ENCODE measurements at regions not wholly inside any gene's neighbourhood (a gene's known extent, or its start where the extent isn't known, plus 50 kb on each side); places are given as distances from the start of the nearest gene placed in this dataset.

DNA sequence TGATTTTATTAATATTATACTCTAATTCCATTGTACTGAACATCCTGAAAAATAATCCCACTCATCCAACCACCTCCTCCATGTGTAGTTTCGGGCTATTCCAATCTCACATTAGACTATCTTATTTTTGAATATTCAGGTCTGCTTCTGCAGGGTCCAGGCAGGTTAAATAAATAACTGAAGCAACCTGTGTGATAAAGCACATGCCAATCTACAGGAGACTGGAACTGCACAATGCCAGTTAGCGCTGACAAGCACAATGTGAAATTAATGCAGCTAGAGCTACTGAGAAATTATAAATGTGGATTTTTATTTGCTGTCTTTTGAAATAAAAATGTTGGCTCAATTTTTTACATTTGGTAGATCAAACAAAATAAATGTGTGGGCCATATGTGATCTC is 540.1 kb upstream of the ATXN8OS start:
- DNase-seq: no peak

DNA sequence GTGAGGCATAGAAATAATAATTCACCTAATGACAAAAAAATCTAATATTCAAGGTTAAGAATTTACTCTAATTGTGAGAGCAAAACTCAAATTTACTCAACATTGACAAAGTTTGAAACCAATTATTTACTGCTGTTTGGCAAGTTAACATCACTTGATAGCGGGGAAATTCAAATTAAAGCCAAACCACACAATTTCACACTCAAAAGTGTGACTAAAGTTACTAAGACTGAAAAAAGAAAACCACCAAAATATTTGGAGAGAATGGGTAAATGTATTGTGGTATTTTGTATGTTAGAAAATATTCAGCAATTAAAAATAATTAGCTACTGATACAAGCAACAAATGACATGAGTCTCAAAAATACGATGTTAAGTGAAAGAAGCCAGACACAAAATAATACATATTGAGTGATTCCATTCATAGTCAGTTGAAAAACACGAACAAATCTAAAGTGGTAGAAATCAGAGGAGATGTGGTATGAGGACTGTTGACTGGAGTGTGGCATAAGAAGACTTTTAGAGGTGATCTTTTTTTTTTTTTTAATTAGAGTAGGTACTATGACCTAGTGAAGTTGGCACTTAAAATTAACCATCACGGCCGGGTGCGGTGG is 541.4 kb upstream of the ATXN8OS start:
- DNase-seq: no peak

DNA sequence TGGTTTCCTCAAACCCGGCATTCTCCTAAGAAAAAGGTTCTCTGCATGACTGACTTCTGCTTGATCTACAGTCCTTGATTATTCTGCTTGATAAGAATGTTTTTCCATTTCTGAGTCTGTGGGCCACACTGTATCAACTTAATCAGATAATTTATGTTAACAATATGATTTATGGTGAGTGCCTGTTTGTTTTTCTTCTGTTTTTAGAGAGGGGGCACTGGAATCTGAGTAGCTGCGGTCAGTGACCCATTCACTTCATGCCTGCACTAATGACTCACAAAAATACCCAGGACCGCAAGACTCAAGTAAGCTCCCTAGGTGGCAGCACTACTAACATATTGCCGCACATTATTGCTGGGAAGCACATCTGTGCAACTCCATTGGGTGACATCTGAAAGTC is 542.3 kb upstream of the ATXN8OS start:
- DNase-seq: no peak

DNA sequence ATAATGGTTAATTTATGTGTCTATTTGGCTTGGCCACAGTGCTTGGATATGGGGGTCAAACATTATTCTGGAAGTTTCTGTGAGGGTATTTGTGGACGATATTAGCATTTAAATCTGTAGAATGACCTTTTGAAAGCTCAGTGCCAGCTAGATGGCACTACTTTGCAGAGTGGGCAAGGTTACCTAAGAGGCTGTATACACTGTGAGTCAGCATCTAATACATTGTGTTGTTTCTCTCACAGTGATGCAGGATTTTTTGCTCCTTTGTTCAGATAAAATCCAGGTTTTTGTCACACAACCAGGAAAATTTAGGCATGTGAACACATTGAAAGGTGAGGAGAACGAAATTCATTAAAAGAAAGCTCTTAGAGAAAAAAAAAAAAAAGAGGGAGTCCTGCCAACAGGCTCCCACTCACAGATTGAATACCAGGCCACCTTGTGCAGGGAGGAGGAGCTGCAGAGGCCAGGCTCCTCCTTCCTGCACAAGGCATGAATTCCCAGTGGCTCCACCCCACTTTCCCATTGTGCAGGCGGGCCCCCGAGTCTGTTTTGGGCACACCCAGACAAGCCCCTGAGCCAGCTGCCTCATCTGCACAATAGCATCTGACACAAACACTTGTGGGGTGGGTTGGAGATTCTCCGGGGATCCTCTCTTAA is 551.0 kb upstream of the ATXN8OS start:
- no peak for DNase-seq

DNA sequence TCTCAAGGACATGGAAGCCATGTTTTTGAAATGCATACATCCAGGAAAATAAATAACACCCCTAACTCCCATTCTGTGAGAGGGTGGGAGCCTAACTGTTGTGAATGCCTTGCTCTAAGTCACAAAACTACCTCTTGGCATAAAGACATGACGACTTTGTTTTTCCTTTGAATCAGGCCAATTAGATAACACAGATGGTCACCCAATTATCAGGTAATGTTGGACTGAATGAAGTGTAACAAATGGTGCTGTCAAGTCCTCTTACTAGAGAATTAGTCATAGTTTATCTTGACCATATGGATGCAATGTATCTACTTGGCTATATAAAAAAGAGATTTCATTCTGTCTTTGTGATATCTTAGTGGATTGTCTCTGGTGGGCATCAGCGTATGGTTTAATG is 553.6 kb upstream of the ATXN8OS start:
- no peak for DNase-seq

DNA sequence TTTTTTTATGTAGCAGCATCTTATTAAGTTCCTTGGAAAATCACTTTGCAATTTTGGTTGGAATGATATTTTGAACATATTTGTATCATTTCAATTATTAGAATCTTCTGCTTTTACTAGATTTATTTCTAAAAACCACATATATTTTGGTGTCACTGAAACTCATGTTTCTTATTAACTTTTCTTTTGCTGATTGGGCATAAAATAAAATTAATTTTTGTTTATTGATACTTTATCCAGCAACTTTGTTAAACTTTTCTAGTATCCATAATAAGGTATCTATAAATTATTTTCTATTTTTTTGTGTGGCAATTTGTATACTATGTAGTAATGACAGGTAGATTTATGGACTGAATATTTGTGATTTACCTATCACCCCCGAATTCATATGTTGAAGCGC is 556.4 kb upstream of the ATXN8OS start:
- DNase-seq: no peak

DNA sequence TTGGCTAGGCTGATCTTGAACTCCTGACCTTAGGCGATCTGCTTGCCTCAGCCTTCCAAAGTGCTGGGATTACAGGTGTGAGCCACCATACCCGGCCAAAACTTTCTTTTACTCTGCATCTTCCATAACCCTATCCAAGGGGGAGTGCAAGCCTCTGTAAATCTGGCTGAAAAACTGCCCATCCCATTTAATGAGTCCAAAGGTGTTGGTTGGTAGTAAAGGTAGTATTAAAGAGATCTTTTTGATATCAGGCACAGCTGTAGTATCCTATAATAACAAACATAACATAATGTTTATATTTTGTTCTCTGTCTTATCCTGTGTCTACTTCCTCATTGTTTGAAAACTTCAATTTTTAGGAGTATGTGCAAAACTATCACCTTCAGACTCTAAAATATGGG is 559.8 kb upstream of the ATXN8OS start:
- no peak for DNase-seq

DNA sequence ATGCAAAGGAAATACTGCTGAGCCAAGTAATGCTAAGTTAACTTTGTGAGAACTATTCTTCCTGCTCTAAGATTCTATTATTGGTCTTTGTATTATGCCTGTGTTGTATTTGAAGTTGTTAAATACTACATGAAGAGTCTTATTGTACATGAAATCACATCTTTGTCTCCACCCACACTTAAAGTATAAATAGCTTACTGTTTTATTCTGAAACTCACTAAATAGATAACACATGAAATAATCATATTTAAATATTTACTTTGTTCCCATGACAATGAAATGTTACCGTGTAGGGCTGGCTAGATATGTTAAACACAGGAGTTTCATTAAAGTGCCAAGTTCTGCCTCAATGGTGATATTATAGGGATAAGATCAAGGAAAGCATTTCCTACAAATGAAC is 562.1 kb upstream of the ATXN8OS start:
- no peak for DNase-seq

DNA sequence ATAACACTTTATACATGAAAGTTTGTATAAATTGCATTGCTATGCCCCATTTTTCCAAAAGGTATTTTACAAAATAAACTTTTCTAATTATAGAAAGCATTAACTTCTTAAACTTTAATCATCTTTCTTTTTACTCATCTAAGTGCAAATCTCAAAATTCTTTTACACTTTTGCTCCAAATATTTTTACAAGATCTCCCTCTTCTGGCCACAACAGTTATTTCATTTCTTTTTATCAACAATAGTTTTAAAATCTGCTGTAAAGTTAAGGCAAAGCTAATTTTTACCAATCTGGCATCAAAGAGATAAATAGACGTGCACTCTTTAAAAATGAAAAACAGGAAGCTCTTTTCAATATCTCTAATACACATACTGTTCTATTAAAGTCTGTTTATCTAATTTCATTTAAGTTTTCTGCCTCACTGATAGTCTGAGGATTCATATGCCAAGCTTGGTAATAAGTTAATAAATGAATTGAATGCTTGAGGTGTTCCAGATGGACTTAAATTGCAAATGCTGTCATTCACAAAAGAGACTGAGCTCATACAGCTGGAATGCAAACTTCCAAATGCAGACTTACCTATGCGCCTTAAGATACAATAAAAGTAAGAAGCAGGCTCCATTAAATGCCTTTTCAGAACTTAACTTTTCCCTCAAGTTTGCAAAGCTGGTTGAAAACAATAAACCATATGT is 583.0 kb upstream of the ATXN8OS start:
- DNase-seq: no peak

DNA sequence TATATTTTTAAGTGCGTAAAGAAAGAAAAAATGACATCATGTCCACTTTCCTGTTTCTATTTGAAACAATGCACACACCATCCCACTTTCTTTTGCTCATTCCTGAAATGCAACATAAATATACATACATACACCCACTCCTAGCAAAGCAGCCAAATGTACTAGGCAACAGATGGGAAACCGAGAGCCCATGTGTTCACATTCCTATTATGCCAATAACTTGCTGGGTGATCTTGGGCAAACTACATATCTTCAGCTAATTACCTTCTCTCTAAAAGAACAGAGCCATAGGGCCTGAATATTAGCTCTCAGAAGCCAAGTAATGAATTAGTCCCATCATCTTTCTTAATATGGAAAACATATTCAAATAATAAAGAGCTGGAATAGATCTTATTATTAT is 610.6 kb upstream of the ATXN8OS start:
- DNase-seq: no peak

DNA sequence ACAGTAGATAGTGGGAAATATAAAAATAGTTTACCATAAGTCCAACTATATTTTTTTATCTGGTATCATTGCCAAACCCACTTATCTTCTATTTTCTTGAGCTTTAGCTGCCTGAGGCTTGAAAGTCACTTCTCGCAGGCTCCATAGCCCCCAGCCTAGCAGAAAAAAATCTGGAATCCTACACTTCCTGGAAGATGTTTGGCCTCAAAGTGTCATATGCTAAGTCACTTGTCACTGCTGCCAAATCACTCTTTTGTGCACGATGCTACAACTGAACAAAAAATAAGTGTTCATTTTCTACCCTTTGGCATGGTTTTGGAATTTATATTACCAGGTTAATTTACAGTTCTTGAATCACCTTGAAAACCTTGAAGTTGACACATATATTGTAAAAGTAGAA is 612.5 kb upstream of the ATXN8OS start:
- DNase-seq: no peak

DNA sequence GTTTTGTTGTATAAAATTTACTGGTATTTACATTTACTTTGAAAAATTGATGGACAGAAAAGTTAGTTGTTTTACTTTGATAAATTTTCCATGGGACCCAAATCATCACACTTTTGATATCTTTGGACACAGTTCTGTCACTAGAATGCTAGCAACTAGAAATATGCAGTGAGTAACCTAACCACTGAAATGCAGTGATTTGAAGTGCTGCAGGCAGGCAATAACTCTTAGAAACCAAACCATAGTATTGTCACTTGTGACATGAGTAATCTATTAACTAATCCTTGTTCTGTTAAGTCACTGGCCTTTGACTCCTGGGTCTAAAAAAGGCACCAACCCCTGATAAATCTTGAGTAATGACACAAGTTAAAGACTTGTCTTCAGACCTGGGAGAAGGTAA is 620.0 kb upstream of the ATXN8OS start:
- no peak for DNase-seq

DNA sequence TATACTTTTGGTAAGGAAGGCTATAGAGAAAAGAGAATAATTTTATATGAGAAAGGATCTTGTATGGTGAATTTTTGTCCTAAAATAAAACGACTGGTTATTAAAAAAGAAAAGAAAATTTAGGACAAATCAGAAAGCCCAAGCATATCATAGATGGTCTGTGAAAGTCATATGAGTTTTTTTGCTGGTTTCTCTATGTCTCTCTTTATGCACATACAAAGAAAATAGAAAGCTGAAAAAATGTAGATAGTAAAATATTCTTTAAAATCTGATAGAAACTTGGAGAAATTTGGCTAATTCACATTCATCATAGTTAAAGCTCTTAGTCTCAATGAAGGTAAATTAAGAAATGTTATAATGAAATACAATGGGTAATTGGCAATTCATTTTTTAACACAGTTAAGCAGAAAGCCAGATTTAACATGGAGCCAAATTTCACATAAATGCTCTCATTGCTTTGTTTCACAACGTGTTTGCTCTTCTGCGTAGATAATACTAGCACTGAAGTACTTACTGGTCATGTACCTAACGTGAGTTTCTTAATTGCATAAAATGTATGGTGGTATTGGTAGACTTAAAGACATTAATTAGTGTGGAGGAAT is 621.5 kb upstream of the ATXN8OS start:
- DNase-seq: no peak

DNA sequence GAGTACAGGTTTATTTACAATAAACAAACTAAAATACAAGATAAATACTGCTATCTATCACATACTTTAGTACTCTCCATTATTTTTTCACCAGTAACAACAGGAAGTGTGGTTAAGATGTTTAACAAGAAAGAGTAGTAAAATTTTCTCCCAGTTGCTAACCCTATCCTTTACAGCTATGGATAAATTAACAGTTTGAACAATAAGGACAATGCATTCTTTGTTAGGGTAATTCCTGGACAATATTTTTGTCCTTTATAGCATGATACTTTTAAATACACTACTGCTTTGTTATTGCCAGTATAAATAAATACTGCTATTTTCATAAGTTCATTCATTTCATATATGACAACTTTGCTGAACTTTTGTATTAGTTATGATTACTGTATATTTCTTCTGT is 630.2 kb upstream of the ATXN8OS start:
- DNase-seq: no peak

DNA sequence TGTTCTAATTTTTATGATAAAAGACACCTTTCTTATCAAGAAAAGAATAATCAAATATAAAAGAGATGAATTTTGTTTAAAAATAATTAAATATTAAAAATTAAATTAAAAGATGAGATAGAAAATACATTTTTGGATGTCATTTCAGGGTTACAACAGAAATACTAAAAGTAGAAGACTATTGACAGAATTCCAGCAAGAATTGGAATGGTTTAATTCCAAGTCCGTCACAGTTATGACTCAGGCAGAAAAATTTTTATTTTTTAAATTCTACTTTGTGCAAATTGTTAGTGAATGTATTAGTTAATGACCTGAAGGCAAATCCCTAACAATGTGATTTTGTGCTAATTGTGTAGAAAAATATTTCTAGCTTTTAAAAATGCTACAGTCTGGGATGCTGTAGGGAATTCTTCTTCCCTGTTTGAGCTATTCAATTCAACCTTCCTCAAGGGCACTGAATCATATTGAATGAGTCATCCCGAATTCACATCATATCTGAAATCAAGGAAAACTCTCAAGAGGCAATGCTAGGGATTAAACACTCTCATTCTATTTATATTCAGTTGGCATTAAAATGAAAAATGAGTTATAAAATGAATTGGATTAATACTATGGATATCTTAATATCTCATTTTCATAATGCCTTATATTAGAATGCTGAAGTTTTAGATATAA is 633.5 kb upstream of the ATXN8OS start:
- no peak for DNase-seq

DNA sequence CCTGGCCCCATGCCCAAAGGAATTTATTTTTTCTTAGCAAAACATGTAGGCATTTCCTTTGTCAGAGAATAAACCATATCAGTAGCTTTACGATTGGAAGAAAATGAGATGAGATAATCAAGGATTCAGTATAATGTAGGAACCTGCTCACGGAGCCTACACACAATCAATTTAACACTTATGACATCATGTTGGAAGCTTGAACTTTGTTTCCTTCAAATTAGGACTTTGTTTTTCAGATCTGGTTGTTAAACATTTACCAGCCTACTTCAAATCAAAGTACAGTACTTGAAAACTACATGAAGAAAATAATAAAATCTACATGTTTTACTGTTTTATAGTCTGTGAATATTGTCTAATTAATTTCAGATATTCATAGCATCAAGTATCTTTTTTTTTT is 639.0 kb upstream of the ATXN8OS start:
- no peak for DNase-seq

DNA sequence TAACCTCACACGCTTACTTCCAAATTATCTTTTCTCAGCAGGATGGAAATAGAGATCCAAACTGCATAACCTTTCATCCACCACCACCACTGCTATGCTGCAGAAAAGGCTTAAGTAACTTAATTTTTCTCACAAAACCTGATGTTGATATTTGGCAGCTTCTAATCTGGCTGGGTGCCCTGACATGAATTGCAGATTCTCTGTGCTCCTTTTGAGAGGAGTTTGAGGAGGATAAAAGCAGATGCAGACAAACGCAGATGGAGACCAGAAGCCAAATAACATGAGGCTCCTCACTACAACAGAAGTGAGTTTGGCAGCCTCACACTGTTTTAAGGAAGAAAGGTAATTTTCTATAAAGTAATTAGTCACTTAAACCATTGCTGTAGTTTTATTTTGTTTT is 646.2 kb upstream of the ATXN8OS start:
- DNase-seq: no peak

DNA sequence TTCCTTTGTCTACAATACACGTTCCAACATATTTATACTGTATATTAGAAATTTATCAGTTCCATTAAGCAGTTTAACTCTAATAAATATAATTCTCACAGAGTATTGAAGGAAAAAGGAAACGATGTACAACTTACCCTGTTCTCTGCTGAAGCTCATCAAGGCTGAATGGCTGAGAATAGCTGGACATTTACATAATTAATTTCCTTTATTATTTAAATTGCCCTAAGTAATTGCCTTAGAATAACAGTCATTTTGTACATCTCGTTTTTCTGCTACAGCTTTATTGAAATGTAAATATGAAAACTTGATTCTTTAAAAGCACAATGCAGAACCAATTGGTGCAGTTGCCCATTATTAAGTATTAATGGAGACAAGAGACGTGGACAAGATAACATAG is 648.3 kb upstream of the ATXN8OS start:
- DNase-seq: no peak

DNA sequence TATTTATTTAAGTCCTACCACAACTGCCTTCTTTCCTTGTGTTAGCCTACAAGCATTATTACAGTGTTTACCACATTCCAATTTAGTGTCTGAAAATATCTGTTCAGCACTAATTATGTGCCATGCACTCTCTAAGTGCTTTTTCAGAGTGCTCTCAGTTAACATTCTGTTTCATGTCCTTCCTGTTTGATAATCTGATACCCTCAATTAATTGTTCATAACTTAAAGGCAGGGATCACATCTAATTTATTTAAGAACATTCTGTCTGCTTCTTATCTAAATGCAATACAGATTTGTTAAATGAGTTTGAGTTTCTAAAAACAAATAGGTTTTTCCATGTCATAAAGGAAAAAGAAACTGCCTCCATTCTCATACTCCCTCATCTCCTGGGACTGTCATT is 649.6 kb upstream of the ATXN8OS start:
- no peak for DNase-seq

DNA sequence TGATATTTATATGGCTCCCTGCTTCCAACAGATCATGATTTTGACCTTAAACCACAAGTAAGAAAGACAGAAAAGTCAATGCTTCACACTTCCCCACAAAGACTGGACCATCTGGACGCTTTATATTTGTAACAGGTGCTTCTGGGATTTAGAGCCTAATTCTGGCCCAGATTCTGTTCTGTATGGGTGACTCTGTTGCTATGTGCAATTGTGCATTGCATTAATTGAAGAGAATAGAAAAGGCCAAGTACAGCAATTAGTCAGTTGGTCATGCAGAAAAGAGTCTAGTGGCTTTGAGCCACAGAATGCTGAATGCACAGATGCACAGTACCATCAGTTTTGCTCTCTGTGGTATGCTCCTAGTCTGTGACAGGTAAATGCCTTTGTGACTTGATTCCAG is 657.4 kb upstream of the ATXN8OS start:
- peak; percentile 37 for DNase-seq

DNA sequence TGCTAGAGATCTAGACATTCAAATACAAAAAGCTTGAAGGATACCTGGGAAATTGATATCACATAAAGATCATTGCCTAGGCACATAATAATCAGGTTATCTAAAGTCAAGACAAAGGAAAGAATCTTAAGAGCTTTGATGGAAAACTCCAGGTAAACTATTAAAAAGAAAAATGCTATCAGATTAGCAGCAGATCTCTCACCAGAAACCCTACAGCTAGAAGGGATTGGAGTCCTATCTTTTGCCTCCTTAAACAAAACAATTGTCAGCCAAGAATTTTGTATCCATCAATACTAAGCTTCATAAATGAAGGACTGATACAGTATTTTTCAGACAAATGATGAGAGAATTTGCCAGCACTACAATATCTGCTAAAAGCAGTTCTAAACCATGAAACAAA is 682.4 kb upstream of the ATXN8OS start:
- DNase-seq: no peak

DNA sequence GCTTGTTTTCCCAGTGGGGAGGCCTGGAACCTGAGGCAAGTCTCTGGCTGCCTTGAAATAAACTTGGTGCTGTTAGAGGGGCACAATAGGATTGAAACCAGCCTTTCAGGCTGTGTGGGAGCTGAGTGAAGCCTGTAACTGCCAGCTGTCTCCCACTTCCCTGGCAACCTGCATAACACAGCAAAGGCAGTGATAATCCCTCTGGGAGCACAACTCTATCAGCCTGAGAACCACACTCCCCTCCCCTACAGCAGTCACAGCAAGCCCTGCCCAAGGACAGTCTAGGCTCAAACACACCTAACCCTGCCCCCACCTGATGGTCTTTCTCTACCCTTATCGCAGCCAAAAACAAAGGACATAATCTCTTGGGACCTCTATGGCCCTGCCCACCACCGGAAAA is 683.8 kb upstream of the ATXN8OS start:
- no peak for DNase-seq

DNA sequence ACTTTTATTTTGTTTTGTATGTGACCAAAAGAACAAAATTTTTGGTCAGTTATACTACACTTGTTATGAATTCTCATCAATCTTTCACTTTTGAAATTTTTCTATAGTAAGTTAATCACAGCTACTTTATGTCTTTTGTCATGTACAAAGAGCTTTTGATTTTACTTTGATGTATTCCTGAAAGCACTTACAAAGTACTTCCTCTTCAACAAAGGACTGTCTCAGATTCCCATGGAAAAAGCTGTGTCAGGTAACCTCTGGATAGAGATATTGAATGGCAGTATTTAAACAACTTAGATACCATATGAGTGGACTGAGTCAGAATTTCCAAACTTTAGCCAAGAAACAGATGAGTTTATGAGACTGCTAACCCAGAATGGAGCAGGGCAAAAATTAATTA is 689.3 kb upstream of the ATXN8OS start:
- no peak for DNase-seq

DNA sequence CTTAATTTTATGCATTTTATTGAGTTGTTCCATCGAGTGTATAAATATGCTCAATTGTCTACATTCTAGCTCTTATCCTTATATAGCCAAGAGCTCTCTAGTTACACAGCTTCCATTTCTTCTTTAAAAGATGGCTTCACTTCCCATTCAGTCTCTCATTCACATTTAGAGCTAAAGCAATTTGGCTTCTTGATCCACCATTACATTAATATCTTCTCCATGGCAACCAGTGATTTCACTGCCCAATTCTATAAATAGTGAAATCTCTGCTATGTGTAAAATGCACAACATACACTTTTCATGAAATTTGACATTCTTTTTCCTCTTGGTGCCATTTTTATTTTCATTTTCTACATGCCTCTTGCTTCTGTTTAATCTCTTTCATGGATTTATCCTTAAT is 696.9 kb upstream of the ATXN8OS start:
- no peak for DNase-seq
